Cardiac septum (tissue), 1 donor: ENCODE measurements at regions not wholly inside any gene's neighbourhood (a gene's known extent, or its start where the extent isn't known, plus 50 kb on each side); places are given as distances from the start of the nearest gene placed in this dataset.

Experiments used
- DNase-seq: peaks from one replicate; pipeline ENCODE4 v3.0.0-alpha.2; 2020; ENCODE audit warnings: low spot score
- intact Hi-C: fragments of 100-400 bp; cut with DNase I; formaldehyde crosslinking; loops from one replicate; pipeline ENCODE4 v1.14.0; 2022
- donor health status: DM: no; HTN: no; CAD: no.

DNA sequence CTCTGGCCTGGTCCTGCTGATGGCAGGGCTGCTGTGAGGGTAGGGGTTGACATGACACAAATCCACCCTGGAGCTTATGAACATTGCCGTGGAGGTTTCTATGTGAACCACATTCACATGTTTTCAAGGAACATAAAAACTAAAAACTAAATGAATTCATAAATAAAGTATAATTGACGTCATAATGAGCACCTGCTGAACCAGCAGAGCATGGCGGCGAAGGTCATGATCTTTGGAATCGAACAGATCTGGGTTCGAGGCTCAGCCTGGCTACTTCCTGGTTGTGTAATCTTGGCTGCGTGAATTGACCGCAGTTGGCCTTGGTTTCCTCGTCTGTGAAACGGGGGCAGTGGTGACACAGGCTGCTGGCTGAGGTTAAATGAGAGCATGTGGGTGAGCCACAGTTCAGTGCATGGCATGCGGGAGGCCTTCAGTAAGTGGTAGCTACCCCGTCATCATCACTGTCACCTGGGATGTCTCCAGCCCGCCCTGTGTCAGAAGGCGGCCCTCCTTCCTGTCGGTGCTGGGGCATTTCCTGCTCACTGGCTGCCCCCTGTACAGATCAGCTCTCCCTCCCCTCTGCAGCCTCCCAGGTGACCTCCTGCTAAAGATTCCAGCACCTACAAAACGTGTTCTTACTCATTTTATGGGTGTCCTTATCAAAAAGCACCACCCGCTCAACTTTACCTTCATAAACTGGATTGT lies 190.3 kb upstream of the SHH start:
- DNase-seq: peak; percentile 44
- intact Hi-C loops: no loop called here

DNA sequence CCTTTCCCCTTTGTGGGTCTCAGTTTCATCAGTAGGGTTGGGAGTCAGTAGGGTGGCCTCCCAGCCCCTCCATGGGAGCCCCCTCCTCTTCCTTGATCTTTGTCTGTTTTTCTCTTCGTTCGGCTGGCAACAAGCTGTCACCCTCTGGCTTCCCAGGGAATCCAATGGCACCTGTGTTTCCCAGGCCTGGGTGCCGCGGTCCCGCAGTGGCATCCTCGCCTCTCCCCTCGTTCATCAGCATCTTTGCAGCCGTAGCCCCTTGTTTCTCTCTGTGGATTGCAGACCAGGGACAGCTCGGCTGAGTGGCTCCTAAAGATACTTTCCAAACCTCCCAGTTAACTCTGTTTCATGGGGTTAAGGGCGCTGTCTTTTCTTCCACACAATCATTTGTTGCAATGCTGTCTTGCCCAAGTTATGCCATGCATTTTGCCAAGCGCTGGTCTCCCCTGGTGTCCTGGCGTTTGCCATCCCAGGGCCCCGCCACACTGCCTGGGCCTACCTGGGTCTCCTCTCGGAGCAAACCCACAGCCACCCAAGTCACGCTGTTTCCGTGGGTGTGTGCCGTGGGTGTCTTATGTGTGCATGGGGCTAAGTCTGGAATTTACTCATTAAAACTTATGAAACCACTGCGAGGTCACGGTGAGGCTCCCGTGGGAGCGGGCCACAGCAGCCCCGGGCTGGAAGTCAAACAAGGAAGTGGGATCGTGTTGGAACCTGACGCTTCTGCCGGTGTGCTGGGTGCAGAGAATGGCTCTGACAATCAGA lies 189.4 kb upstream of the SHH start:
- no peak for DNase-seq
- intact Hi-C loops: no loop called here

DNA sequence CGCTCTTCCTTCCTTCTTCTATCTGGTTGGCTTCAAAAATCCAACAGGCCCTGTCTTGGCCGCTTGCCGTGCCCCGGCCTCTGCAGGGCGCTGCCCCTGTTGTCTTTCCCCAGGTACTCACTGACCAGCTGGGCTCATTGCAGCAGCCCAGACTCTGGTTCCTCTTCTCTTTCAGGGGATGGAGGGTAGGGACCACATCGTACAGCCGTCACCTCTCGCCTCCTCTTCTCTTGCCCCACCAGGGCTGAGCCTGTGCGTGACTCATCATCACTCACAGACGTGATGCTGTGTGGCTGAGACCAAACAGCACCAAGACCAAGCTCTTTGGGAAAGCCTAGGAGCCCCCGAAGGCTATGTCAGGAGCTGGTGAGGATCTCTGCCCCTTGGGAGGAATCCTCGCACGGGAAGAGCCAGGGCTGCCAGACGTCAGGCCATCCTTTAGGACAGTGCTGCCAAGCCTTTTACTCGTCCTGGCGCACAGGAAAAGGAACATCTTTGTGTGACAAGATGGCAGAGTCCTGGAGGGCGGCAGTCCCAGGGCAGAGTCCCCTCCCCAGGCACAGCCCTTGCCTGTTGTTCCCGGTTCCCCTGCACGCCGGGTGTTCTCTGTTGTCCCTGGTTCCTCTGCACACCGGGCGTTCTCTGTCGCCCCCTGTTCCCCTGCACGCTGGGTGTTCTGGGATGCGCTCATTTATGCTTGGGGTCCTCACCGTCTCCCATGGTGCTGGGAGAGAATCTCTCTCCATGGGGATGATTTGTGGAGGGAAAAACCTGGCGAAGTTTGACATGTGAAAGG lies 188.5 kb upstream of the SHH start:
- intact Hi-C loops: no loop called here

DNA sequence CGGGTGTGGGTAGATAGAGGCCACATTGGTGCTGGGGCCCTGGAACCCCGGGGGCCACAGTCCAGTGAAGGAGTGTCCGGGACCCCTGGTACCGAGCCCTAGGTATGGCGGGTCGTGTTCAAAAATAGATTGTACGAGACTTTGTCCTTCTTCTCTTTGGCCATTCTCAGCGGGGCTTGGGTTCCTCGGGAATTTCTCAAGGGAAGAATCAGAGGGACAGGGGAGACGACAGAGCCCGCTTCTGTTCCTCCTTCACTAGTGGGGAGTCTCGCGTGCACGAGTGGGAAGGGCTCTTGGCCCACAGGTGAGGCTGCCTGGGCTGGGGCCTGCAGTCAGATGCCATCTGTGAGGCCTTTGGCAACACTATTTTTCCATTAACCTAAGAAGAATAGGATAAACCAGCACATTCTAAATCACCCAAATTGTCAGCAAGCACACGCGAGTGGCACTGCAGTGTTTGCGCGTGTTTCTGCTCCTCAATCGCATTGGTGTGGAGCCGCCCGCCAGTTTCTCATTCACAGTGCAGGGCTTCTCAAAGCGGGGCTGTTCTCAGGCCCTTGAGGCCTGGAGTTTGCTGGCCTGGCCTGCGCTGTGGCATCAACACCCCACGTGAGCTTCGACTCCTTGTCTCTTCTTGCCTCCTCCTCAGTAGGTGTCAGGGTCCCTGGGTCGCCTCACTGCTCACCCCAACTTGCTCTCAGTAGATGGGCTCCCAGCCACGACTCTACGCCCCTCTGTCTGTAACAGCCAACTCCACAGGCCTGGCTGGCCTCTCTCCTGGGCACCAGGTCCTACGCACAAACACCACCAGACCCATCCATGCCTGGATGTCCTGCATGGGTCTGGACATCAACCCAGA lies 187.6 kb upstream of the SHH start:
- DNase-seq: peak; percentile 50
- intact Hi-C loops: no loop called here

More for the DNA sequence above, 188.5 kb upstream of the SHH start:
- no peak for DNase-seq

DNA sequence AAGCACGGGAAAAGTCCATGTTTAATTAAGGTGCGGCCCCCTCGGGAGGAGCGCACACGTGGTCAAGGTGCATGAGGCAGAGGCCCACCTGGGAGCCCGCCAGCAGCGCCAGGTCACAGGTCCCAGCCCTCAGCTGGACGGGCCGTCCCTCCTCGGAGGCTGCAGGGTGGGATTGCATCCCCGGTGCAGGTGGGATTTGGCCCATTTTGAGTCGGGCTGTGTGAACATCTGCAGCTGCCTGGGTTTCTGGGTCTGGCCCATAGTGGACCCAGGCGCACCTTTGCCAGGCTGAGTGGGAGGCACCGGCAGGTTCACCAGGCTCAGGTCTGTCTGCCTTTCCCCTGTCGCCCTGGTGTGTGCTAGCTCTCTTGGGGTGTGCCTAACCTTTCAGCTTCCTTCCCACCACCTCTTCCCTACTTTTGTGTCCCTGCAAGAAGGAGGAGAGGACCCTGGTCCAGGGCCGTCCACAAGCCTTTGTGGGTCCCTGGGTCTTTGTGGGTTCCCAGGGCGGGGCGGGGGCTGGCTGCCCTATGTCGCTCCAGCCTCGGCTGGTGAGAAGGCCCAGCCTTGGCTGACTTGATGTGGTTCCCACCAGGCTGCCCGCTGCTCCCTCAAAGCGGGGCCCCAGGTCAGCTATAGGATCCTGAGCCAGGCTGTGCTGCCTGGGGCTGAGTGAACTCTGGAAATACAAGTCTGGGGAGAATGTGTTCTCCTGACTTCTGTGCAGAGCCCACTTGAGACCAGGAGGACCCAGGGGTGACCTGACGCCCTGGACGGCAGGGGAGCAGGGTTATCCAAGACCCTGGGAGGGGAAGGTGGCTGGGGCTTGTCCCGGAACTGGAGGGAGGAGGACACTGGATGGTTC lies 186.7 kb upstream of the SHH start:
- peak; percentile 49 for DNase-seq
- intact Hi-C loops: no loop called here

DNA sequence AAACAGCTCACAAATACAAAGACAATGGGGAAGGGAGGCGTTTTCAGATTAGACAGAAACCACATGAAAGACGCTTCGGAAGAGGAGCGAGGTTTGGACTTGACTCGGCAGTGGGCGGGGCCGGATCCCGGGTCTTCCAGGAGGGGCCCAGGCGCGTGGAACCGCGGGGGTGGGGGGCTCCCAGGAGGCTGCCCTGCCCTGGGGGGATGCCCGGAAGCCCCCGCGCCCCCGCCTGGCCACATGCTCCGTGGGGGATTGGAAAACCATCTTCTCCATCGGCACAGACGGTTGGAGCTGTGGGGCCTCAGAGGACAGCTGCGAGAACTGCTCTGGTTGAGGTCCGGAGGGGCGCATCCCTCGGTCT lies 186.0 kb upstream of the SHH start:
- peak; percentile 67 for DNase-seq
- intact Hi-C loops: no loop called here

DNA sequence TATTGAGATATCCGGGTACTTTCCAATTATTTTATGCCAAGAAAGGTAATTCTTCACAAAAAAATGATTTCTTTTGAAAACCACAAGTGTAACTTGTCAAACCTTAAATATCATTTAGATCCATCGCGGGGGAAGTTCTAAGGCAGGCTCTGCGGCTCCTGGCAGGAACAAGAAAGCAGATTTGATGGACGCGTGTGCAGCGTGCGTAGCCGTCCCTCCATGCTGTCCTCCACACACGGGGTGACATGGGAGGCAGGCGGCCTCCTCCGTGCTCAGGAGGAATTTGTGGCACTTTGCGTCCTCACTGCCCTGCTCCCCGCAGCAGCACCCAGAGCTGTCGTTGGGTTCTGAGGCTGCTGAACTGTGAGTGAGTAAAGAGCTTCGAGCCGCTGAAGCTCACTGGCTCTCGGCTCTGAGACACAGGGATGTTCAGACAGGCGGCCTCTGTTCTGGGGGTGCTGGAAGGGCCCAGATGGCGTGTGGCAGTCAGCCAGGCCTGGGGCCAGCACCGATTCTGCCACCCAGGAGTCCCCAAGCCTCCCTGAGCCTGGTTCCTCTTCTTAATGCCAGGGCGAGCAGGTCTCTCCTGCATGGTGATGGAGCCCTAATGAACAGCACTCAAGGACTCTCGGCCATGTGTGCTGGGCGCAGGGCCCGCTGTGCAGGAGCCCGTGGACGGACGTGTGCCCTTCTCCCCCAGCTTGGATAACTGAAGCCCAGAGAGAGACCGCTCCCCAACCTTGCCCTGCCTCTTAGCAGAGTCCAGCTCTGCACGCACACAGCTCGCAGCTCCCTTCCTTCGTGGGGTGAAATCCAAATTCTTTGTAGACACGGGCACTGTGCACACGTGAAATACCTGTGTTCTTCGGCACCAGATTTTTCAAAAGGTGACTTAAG lies 185.4 kb upstream of the SHH start:
- peak; percentile 47 for DNase-seq
- intact Hi-C loops: no loop called here

DNA sequence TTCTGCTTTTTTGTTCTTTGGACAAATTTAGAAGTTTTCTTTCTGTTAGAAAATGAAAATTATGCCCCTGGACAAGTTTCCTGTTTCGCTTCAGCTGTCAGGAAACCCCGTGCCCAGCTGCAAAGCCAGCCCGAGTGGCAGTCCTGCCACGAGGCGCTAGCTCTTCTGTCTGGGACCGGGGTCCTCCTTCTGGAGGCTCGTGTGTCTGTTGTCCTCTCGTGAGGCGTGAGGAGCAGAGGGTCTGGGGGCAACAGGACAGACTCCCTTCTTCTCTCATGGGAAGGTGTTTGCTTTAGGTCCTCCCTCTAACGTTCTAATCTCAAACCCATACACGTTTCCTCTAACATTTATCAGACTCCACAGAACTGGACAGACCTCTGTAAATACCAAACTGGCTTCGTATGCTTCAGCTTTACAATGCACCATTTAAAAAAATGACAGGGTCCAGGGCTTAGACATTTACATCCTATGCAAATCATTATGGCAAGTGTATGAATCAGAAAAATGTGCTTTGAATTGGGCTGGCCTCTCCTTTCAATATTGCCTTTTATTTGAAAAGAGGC lies 184.5 kb upstream of the SHH start:
- DNase-seq: peak; percentile 65
- intact Hi-C loops: no loop called here

DNA sequence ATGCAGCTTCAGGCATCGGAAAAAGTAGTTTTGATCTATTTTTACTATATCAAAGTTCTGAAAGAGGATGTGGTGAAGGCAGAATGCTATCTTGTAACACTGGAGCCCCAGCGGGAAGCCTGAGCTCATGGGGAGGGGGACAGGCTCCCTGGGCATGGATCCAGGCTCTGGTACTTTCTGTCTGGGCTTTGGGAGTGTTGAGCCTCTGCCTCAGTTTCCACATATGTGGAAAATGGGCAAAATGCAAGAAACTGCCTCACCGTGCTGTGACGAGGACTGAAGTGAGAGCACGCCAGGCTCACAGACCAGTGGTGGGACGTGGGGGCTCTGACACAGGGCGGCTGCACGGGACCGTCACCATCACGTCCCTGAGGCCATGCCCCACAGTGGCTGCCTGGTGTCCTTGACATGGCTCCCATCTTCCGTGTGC lies 182.9 kb upstream of the SHH start:
- intact Hi-C loops: no loop called here
- DNase-seq: peak; percentile 69

DNA sequence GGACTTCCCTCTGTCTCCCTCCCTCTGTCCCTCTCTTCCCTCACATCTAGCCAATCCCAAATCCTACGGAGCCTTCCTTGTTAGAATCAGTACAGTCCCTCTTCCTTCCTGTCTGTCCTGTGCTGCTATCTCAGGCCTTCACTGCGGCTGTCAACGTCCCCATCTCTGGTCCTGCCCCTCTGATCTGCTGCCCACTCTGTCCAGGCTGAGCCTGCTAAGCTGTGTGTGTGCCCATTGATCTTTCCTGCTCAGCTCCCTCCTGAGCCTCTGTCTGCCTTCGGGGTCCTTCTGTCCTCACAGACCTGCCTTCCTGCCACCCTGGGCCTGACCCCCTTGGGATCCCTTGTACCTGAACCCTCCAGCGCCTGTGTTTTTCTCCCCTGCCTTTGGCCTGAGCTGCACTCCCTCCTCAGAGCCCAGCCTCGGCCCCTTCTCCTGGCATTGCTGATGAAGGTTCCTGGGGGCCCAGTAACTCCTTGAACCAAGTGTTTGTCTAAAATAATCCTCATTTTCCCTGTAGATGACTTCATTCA lies 182.1 kb upstream of the SHH start:
- intact Hi-C loops: no loop called here
- DNase-seq: peak; percentile 58

DNA sequence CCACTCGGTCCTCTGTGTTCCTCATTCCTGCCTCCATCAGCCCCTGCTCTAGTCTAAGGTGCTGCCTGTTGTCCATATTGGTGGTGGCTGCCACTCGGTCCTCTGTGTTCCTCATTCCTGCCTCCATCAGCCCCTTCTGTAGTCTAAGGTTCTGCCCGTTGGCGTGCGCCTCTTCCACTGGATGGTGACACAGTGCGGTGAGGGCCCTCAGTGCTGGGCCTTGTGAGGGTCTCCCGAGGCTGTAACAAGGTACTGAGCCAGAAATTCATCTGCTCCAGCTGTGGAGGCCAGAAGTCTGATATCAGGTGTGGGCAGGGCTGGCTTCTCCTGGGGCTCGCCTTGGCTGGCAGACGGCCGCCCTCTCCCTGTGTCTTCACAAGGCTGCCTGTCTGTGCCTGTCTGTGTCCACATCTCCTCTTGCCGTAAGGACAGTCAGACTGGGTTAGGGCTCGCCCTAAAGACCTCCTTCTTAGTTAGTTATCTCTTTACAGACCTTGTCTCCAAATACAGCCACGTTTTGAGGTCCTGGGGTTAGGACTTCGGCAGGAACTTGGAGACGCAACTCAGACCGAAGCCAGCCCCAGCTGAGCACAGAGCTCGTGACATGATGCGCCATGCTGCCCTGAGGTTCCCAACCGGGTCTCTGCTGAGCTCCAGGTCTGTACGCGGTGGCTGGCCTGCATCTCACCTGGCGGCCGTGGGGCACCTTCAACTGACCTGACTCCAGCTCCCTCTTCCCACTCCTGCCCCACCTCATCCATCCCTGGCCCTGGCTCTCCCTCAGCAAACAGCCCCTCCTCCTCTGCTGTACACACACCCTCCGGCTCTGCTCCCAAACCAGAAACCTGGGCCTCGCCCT lies 181.4 kb upstream of the SHH start:
- intact Hi-C loops: no loop called here
- DNase-seq: peak; percentile 63

DNA sequence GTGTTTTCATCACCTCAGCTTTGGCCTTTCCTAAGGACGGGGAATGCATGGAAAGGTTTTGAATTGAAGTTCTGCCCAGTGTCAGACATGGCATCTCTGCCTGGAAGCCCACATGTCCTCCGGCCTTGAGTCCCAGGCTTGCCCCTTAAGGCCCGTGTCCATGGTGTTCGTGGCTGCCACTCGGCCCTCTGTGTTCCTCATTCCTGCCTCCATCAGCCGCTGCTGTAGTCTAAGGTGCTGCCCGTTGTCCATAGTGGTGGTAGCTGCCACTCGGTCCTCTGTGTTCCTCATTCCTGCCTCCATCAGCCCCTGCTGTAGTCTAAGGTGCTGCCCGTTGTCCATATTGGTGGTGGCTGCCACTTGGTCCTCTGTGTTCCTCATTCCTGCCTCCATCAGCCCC lies 180.7 kb upstream of the SHH start:
- intact Hi-C loops: no loop called here
- peak; percentile 50 for DNase-seq

DNA sequence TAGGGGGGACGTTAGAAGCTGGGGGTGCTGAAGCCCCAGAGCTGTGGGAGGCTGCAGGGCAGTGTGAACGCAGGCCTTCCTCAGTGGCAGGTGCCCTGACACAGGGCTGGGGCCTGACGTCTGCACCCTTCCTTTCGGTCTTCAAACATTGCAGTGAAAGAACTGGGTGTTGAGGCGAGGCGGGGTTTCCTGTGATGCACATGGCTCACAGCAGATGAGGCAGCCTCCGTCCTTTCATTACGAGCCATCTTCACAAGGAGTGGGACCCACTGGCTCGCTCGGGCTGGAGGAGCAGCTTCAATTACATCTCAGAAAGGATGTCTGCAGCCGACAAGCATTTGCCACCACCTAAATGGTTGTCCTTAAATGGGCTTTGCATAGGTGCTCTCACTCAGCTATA lies 180.3 kb upstream of the SHH start:
- intact Hi-C loops: no loop called here
- peak; percentile 62 for DNase-seq

DNA sequence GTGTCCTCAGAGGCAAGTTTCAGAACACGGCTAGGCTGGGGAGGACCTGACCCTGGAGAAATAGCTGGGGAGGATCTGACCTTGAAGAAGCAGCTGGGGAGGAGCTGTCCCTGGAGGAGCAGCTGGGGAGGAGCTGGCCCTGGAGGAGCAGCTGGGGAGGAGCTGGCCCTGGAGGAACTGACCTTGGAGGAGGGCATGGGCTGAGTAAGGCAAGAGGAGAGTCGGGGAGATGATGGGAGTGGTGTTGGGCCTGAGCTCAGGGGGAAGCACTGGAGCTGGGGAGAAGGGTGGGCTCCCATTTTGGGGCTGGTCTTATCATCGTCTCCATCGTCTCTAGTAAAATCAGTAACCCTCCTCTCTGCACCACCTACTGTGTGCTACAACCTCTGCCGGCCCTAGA lies 179.8 kb upstream of the SHH start:
- intact Hi-C loops: no loop called here
- DNase-seq: no peak

DNA sequence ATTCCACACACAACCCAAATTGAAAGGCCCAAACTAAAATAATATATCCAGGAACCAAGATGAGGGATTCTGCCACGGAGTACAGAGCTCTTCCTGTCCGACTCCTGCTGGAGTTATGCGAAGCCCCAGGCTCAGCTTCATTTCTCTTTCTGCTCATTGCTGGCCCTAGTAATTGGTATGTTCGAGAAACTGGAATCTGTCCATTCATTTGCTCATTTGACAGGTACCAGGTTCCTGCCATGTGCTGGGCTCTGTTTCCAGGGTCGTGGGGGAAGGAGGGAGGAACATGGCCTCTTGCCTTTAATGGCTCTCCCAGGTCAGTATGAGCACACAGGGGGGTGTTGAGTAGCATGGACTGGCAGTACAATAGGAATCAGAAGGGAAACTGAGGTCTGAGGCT lies 179.2 kb upstream of the SHH start:
- DNase-seq: peak; percentile 38
- intact Hi-C loops: no loop called here

DNA sequence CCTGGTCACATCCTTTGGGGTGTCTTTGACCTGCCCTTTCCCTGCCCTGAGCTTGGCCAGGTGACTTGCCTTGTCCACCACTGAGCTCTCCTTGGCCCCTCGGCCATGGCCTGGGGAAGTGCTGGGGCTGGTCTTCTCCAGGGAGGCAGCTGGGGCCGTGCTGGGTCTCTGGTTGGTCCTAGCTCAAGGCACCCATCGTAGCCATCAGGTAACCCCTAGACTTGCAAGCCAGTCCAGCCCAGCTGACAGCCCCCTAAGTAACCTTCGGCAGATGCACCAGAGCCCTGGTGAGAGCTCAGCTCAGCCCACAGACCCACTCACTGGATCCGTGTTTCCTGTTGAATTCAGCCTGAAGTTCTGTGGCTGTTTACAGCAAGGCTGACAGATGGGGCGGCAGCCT lies 176.2 kb upstream of the SHH start:
- DNase-seq: peak; percentile 61
- intact Hi-C loops: no loop called here
